EH (cell line): ENCODE measurements at regions not wholly inside any gene's neighbourhood (a gene's known extent, or its start where the extent isn't known, plus 50 kb on each side); places are given as distances from the start of the nearest gene placed in this dataset.
A peak's percentile ranks its signal among the peaks of the same experiment; 100 is the strongest.
"Not testable (repeated sequence)": the region's sequence is repeated elsewhere in the genome, so short reads cannot be mapped to it uniquely, and the experiment has no call there.

ENCODE experiments used
- DNase-seq: peaks from one replicate; pipeline ENCODE4 v3.0.0-alpha.2; 2015; ENCODE audit warnings: low read depth

GRCh38 chr7:81045491-81046030 is 126.7 kb upstream of the SEMA3C start:
- DNase-seq, result no peak

GRCh38 chr7:81042646-81043045 is 123.8 kb upstream of the SEMA3C start:
- not testable (repeated sequence) for DNase-seq

- no peak for DNase-seq
Measured at GRCh38 chr7:81040496-81040895, 121.6 kb upstream of the SEMA3C start.

GRCh38 chr7:81036871-81037270 is 118.0 kb upstream of the SEMA3C start:
- no peak for DNase-seq

GRCh38 chr7:81036057-81036456 is 117.2 kb upstream of the SEMA3C start:
- peak; percentile 11 for DNase-seq

GRCh38 chr7:81031996-81032395 is 113.1 kb upstream of the SEMA3C start:
- no peak for DNase-seq

- DNase-seq, result peak; percentile 6
Measured at GRCh38 chr7:81031243-81031642, 112.4 kb upstream of the SEMA3C start.

- DNase-seq, result no peak
Measured at GRCh38 chr7:81030472-81030871, 111.6 kb upstream of the SEMA3C start.

GRCh38 chr7:81029511-81029910 is 110.7 kb upstream of the SEMA3C start:
- no peak for DNase-seq

GRCh38 chr7:81025360-81025759 is 106.5 kb upstream of the SEMA3C start:
- DNase-seq, result no peak

GRCh38 chr7:81014908-81015307 is 96.1 kb upstream of the SEMA3C start:
- no peak for DNase-seq

GRCh38 chr7:81014266-81014665 is 95.4 kb upstream of the SEMA3C start:
- DNase-seq, result no peak

- DNase-seq, result peak; percentile 46
Measured at GRCh38 chr7:81013083-81013817, 94.4 kb upstream of the SEMA3C start.

GRCh38 chr7:81008901-81009300 is 90.0 kb upstream of the SEMA3C start:
- no peak for DNase-seq

- DNase-seq, result no peak
Measured at GRCh38 chr7:81007051-81007450, 88.2 kb upstream of the SEMA3C start.

- DNase-seq, result no peak
Measured at GRCh38 chr7:81005254-81005653, 86.4 kb upstream of the SEMA3C start.

GRCh38 chr7:81004098-81004497 is 85.2 kb upstream of the SEMA3C start:
- peak; percentile 29 for DNase-seq

GRCh38 chr7:81003326-81003725 is 84.5 kb upstream of the SEMA3C start:
- no peak for DNase-seq

- peak; percentile 7 for DNase-seq
Measured at GRCh38 chr7:81002421-81002820, 83.6 kb upstream of the SEMA3C start.

GRCh38 chr7:80999771-81000170 is 80.9 kb upstream of the SEMA3C start:
- no peak for DNase-seq

- no peak for DNase-seq
Measured at GRCh38 chr7:80999100-80999499, 80.2 kb upstream of the SEMA3C start.

- no peak for DNase-seq
Measured at GRCh38 chr7:80997841-80998240, 79.0 kb upstream of the SEMA3C start.

GRCh38 chr7:80996236-80996635 is 77.4 kb upstream of the SEMA3C start:
- DNase-seq, result not testable (repeated sequence)

- no peak for DNase-seq
Measured at GRCh38 chr7:80991654-80992053, 72.8 kb upstream of the SEMA3C start.
